AG09309 (cell line): ENCODE measurements at regions not wholly inside any gene's neighbourhood (a gene's known extent, or its start where the extent isn't known, plus 50 kb on each side); places are given as distances from the start of the nearest gene placed in this dataset.

Experiments
- DNase-seq: peaks from one replicate; pipeline ENCODE4 v3.0.0-alpha.2; 2010; ENCODE audit warnings: low read depth
- H3K4me3 ChIP-seq: 2 replicates; pipeline ENCODE4 v1.5.1; 2011; ENCODE audit warnings: mild to moderate bottlenecking, low read depth, low read length, moderate library complexity; ENCODE audit not compliant: control insufficient read depth
- CTCF ChIP-seq: IDR thresholded peaks from 2 replicates; pipeline ENCODE4 v1.5.1; 2011; ENCODE audit warnings: mild to moderate bottlenecking, low read depth, low read length, inconsistent platforms; ENCODE audit not compliant: insufficient read depth, control insufficient read depth; ENCODE audit errors: missing control alignments

GRCh38 chr4:96097693-96098092 lies 257.8 kb downstream of the PDHA2 start:
- no peak for TF ChIP-seq CTCF
- no peak for DNase-seq
- no peak overlapping the region for H3K4me3 ChIP-seq

DNA sequence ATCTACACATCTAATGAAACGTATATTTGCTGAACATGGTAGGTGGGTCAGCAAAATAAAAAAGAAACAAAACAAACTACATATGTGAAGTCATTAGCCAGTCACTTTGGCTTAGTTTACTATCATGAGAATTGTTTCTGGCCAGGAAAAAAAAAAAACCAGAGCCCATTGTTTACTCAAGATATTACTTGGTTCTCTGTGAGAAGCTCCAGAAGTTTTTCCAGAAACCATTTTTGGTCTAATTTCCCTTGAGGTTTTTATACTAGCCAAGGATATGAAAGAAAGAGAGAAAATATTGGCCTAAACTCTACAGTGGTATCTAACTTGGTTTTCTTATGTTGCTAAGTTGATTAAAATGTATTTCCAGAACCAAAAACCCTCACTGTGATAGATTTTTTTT lies 259.1 kb downstream of the PDHA2 start:
- TF ChIP-seq CTCF, result no peak
- no peak for DNase-seq
- H3K4me3 ChIP-seq, result no peak overlapping the region

- no peak for TF ChIP-seq CTCF
- DNase-seq, result no peak
- H3K4me3 ChIP-seq, result no peak overlapping the region
These were observed 262.7 kb downstream of the PDHA2 start for GRCh38 chr4:96102541-96103026.

- TF ChIP-seq CTCF, result no peak
- no peak overlapping the region for H3K4me3 ChIP-seq
These were observed 263.2 kb downstream of the PDHA2 start for GRCh38 chr4:96103086-96103485.

DNA sequence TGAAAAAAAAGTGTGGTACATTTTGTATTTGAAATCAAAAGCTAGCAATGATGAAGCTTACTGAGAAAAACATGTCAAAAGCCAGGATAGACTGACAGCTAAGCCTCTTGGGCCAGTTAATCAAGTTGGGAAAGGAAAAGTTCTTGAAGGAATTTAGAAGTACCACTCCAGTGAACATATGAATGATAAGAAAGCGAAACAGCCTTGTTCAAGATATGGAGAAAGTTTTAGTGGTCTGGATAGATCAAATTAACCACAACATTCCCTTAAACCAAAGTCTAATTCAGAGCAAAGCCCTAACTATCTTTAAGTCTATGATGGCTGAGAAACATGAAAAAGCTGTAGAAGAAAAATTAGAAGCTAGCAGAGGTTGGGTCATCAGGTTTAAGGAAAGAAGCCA lies 268.3 kb downstream of the PDHA2 start:
- H3K4me3 ChIP-seq, result no peak overlapping the region
- DNase-seq, result no peak
- no peak for TF ChIP-seq CTCF

More at GRCh38 chr4:96103086-96103485, 263.2 kb downstream of the PDHA2 start:
- DNase-seq, result no peak

- H3K4me3 ChIP-seq, result no peak overlapping the region
- no peak for DNase-seq
- no peak for TF ChIP-seq CTCF
These were observed 272.7 kb downstream of the PDHA2 start for GRCh38 chr4:96112631-96113030.

DNA sequence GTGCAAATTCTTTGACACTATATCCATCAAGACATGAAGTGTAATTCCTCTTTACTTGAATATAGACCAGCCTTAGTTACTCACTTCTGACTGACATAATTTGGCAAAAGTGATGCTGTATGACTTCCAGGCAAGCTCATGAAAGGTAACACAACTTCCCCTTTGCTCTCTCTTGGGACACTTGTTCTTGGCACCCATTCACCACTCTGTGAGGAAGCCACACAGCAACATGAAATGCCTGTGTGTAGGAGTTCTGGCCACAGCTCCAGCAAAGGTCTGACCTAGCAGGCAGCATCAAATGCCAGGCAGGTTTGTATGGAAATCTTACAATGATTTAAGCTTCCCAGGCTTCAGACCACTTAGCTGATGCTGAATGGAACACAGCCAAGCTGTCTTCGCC lies 280.3 kb downstream of the PDHA2 start:
- no peak for TF ChIP-seq CTCF
- no peak overlapping the region for H3K4me3 ChIP-seq
- DNase-seq, result no peak
